MG63 (cell line): ENCODE measurements at regions not wholly inside any gene's neighbourhood (a gene's known extent, or its start where the extent isn't known, plus 50 kb on each side); places are given as distances from the start of the nearest gene placed in this dataset.
"Not testable (repeated sequence)": the region's sequence is repeated elsewhere in the genome, so short reads cannot be mapped to it uniquely, and the experiment has no call there.

Experiments used
- DNase-seq: peaks from one replicate; pipeline ENCODE4 v3.0.0-alpha.2; 2020
- H3K27me3 ChIP-seq: fragments of 250-450 bp; sonication (Bioruptor Pico); 2 replicates; pipeline ENCODE4 v1.5.1; 2020; ENCODE audit warnings: mild to moderate bottlenecking, moderate library complexity
- H3K36me3 ChIP-seq: fragments of 250-450 bp; sonication (Bioruptor Pico); 2 replicates; pipeline ENCODE4 v1.5.1; 2020; ENCODE audit warnings: mild to moderate bottlenecking, moderate library complexity
- H3K4me3 ChIP-seq: fragments of 250-450 bp; sonication (Bioruptor Pico); 2 replicates; pipeline ENCODE4 v1.5.1; 2020; ENCODE audit warnings: mild to moderate bottlenecking, moderate library complexity
- H3K9me3 ChIP-seq: fragments of 250-450 bp; sonication (Bioruptor Pico); 2 replicates; pipeline ENCODE4 v1.5.1; 2020; ENCODE audit warnings: mild to moderate bottlenecking, moderate library complexity

DNA sequence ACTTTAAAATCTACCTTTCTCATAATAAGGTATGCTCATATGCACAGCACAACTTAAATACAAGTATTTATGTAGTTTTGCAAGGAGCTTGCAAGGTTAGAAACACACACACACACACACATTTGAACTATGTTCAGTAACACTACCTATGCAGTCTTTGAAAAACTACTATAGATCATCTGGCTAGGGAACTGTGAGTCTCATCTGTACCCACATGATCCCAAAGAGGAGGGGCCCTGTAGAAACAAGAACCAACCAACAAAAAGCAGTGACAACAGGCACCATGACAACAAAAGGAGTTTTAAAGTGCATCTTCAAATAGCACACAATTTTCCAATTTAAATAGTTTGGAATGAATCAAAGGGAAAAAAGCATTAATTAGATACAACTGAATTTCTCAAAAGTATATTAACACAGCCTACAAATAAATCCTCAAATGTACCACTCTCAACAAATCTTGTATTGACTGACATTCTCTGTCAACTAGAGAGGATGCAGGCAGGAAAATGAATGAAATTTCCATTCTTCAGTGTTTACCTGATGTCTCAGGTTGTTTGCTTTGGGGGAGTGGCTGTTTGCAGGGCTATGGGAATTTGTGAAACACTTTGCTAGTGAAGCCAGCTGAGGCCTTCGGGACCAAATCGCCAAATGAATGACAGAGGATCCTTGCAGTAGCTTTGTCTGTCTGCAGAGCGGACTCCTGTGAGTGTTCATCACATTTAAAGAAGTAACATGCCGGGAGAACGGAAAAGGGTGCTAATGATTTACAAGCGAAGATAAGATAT lies 297.6 kb downstream of the BCL2L11 start:
- not testable (repeated sequence) for H3K27me3 ChIP-seq, H3K36me3 ChIP-seq, H3K9me3 ChIP-seq, H3K4me3 ChIP-seq, DNase-seq

DNA sequence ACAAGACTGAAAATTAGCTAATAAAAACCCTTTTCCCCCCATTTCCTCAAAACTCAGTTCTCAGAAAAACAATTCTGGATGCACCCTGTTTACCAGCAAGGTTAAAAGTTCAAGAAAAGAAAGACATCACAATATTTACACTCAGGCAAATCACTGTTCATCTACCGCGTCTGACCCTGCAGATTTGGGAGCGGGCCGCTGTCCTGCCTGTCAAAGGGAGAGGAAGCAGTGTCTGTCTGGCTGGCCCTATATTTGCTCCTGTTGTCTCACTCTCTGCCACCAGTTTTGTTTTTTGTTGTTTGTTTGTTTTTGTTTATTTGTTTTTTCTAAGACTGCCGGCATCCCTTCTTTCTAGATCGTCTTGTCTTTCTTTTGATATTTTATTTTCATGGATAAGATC lies 299.4 kb downstream of the BCL2L11 start:
- H3K4me3 ChIP-seq, H3K9me3 ChIP-seq, DNase-seq, H3K36me3 ChIP-seq, H3K27me3 ChIP-seq: not testable (repeated sequence)

DNA sequence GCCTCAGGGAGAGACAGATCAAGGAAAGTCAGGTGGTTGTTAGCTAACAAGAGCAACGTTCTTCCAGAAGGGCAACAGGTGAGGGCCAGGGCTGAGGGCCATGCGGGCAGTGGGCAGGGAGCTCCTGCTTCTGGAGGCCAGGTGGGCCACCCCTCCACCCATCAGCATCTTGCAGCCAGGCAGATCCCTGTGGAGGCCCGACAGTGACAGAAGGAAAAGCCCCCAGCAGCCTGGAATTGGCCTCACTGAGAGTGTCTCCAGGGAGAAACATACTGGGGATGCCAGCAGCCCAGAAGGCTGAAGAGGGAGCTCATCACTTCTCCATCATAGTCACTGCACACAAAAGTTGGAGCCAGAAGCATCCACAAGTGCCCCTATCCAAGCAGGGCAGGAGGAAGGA lies 300.1 kb downstream of the BCL2L11 start:
- not testable (repeated sequence) for H3K36me3 ChIP-seq, H3K27me3 ChIP-seq, H3K9me3 ChIP-seq, H3K4me3 ChIP-seq, DNase-seq

DNA sequence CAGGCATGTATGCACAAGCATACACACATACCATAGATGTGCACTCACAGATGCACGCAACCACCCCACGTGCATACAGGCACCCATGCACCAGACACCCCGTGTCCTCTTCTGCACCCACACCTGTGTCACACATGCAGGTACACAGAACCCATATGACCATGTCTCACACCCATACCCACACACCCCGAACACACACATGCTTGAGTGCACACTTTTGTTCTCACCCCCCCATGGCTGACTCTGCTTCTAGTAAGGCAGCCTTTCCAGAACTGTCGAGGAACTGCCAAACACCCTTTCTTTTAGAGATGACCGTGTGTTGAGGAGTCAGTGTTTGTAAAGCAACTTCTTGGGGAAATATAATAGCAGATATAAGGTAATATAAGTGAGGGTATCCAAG lies 301.2 kb downstream of the BCL2L11 start:
- not testable (repeated sequence) for H3K27me3 ChIP-seq, H3K9me3 ChIP-seq, H3K4me3 ChIP-seq, H3K36me3 ChIP-seq, DNase-seq

DNA sequence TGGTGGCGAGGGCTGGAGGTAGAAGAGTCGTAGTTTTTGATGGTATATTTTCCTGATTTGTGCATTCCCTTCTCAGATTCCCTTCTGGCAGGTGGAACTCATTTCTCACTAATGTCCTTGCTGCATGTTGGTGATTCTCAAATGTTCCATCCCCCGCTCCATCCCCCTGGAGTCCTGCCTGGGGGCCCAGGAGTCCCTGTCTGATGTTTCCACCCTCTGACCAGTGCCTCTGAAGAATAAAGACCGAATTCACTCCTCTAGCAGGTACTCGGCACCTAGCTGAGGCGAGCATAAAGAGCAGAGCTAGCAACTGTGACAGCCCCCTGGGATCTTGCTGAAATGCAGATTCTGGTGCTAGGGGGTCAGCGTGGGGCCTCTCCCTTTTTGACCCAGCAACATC lies 301.8 kb downstream of the BCL2L11 start:
- not testable (repeated sequence) for H3K27me3 ChIP-seq, DNase-seq, H3K36me3 ChIP-seq, H3K4me3 ChIP-seq, H3K9me3 ChIP-seq

DNA sequence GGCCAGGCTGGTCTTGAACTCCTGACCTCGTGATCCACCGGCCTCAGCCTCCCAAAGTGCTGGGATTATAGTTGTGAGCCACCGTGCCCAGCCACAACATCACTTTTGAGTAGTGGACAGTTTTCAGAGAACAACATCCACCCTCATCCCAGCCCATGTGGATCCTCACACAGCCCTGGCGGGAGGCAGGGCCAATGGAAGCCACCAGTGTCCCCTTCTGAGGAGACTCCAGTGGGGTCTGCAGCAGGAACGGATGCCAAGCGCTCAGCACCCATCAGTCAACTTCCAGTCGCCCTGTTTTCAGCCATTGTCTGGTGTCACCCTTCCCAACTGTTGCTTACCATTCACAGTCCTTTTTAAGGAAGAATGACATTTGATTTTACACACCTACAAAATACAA lies 302.5 kb downstream of the BCL2L11 start:
- not testable (repeated sequence) for DNase-seq, H3K9me3 ChIP-seq, H3K4me3 ChIP-seq, H3K36me3 ChIP-seq, H3K27me3 ChIP-seq

DNA sequence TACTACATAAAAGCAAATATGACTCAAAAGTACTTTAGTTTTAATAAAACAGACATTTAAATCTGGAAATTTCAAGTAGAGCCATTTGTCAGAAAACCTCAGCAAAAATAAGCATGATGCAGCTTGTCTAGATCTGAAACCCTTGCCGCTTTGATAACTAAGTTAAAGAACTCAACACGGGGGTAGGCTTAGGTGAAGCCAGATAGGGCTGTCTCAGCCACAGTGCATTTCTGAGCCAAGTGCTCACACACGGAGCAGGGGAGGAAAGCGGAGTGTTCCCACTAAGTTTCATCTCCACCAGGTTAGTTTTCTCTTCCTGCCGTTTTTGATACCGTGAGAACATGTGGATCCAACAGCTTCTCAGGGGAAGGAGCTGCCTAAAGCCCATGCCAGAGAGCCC lies 303.5 kb downstream of the BCL2L11 start:
- not testable (repeated sequence) for H3K27me3 ChIP-seq, H3K4me3 ChIP-seq, H3K9me3 ChIP-seq, DNase-seq, H3K36me3 ChIP-seq

DNA sequence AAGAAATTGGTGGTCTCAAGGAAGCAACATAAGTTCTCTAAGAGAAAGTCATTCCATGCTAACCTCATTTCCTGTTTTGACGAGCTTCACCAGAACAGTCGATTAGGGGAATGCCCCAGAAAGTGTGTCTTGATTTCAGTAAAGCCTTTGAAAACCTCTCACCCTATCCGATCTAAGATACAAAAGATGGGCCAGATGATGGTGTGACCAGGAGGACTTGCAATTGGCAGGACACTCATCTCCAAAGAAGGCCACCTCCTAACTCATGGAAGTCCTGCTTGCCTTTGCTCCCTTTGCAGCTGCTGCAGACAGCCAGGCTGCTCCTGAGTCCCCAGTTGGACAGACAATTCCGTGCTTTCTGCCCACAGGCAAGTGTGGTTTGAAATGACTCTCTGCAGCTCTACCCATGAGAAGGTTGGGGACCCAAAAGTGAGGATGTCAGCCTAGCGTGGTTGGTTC lies 304.2 kb downstream of the BCL2L11 start:
- not testable (repeated sequence) for H3K27me3 ChIP-seq, H3K4me3 ChIP-seq, H3K9me3 ChIP-seq, H3K36me3 ChIP-seq, DNase-seq

DNA sequence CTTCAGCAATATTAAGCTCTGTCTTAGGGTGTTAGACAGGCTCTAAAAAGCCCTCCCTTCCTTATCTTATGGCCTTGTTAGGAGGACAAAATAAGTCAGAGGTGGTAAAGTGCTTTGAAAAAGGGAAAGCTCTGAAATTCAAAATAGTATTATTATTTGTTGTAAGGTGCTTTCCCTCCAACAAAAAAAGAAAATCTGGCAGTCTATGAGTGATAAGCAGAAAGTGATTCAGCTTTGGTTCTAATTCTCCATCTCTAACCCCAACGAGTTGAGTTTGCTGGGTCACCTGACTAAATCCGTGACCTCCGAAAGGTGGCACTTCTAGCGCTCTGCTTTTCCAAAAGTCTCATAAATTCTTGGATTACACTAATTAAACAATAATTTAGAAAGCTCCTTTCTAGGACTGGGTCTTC lies 305.1 kb downstream of the BCL2L11 start:
- not testable (repeated sequence) for H3K9me3 ChIP-seq, H3K4me3 ChIP-seq, DNase-seq, H3K36me3 ChIP-seq, H3K27me3 ChIP-seq

DNA sequence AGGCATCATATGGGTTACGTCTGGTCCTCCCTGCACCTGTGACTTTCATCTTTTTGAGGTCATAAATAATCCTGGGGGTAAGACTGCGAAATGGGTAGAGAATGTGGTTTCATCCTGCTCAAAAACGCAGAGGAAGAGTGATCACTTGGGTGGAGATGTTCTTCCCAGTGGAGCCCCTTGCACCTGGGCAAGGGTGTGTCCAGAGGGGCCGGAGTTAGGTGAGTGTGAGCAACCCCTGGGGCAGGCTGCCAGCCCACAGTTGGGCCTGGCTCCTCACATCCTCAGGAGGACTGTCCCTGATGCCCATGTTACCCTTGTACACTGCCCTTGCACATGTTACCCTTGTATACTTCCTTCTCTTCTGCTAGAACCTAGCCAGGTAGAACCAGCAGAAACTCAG lies 306.6 kb downstream of the BCL2L11 start:
- H3K36me3 ChIP-seq, H3K9me3 ChIP-seq, H3K4me3 ChIP-seq, DNase-seq, H3K27me3 ChIP-seq: not testable (repeated sequence)

DNA sequence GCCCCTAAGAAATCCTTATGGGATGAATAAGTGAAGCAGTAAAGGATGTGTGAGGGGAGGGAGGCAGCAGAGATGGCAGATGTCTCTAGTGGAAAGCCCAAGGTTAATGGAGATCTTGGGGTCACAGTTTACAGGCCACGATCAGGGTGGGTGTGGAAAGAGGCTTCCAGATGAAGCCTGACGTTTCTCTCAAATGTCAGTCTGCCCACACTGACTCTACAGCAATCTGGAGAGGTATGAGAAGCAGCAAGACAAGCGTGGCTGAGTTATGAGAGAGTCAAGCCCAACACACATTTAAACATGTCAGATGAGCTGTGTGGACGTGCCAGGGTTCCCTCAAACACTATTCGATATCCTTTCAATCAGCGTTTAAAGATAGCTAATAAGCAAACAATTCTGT lies 308.2 kb downstream of the BCL2L11 start:
- H3K9me3 ChIP-seq, H3K27me3 ChIP-seq, H3K4me3 ChIP-seq, H3K36me3 ChIP-seq, DNase-seq: not testable (repeated sequence)

DNA sequence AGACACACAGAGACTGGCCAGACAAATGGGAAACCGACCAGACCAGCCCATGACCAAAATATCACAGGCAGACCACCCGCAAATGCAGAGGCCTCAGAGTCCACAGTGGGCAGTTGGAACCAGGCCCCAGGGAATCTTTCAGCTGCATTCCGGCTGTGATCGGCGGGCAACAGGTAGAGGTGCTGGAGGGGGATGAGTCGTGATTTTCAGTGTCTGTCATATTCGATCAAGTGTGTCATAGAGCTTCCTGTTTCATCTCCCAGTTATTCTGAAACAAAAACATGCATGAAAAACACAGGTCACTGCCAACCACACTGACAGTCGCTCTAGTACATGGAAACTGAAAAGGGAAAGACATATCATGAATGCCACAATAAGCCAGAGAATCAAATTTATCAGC lies 308.6 kb downstream of the BCL2L11 start:
- H3K9me3 ChIP-seq, DNase-seq, H3K27me3 ChIP-seq, H3K4me3 ChIP-seq, H3K36me3 ChIP-seq: not testable (repeated sequence)

DNA sequence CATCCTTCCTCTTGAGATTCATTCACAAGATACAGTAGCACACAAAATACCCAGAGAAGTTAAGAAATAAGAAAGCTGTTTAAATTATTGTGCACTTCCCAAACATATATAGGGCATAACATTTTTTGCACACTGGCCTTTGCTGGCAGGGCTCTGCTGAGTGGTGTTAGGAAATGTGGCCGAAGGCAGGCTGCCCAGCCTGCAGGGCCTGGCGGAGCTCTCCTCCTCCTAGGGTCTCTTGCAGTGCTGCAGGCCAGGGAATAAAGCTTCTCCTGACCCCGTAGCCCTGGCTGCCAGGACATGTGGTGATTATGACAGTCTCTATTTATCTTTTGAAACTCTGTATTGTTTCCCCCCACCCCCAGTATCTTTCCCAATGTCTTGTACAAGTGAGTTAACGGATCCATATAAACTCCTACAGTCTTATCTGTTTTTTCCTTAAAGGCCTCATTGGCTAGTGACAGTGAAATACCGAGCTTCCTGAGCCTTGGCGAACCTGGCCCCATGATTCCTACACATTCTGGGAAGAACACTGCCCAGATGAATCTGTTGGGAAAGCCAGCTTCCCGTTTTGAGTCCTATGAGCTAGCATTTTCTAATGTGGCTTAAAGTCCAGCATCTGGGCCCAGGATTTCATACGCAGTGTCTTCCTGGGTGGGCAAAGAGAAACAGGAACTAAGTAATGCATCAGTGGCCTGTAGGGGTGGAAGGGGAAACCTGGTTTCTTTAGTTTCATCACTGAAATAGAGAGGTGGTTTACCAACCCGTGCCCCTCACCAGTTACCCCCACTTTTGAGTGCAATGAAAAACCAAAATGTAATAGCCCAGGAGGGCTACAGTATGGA lies 310.3 kb downstream of the BCL2L11 start:
- H3K27me3 ChIP-seq, DNase-seq, H3K9me3 ChIP-seq, H3K36me3 ChIP-seq, H3K4me3 ChIP-seq: not testable (repeated sequence)

DNA sequence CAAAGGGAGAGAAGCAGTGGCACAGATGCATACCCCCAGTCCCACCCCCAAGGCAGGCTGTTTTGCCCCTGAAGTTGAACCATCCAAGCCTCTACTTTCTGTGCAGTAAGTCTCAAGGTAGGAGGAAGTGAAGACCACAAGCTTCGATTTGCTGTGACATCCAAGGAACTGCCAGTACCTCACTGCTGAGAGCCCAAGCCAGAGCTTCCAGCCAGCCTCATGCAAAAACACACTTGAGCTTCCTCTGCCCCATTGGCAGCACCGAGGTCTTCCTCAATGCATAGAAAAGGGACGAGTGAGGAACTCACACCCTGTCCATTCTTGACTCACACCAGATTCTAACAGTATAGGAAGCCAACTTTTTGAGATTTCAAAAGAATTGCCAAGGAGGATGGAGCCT lies 311.7 kb downstream of the BCL2L11 start:
- not testable (repeated sequence) for H3K27me3 ChIP-seq, DNase-seq, H3K9me3 ChIP-seq, H3K36me3 ChIP-seq, H3K4me3 ChIP-seq

DNA sequence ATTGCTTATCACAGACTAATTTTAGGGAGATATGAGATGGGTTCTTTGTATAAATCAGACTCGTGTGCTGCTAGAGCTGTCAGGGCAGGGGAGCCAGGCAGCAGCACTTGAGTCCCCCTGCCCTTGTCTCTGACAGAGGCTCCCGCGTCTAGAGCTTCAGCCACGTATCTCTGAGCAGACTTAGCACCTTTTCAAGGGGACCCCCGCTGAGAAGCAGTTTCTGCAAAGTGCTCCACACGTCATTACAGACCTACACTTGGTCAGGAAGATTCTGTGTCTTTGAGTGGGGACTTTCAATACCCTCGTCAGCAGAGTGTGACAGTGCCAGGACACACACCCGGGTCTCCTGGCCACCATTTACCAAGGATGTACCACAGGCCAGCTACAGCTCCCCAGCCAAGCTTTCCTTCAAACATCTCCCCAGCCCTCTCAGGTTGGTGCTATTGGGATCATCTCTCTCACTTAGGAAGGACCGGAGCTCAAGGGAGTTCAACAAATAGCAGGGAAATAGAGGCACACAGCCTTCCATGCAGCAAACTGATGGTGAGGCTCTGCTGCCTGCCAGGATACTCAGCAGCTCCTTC lies 312.3 kb downstream of the BCL2L11 start:
- H3K27me3 ChIP-seq, H3K4me3 ChIP-seq, H3K9me3 ChIP-seq, DNase-seq, H3K36me3 ChIP-seq: not testable (repeated sequence)

DNA sequence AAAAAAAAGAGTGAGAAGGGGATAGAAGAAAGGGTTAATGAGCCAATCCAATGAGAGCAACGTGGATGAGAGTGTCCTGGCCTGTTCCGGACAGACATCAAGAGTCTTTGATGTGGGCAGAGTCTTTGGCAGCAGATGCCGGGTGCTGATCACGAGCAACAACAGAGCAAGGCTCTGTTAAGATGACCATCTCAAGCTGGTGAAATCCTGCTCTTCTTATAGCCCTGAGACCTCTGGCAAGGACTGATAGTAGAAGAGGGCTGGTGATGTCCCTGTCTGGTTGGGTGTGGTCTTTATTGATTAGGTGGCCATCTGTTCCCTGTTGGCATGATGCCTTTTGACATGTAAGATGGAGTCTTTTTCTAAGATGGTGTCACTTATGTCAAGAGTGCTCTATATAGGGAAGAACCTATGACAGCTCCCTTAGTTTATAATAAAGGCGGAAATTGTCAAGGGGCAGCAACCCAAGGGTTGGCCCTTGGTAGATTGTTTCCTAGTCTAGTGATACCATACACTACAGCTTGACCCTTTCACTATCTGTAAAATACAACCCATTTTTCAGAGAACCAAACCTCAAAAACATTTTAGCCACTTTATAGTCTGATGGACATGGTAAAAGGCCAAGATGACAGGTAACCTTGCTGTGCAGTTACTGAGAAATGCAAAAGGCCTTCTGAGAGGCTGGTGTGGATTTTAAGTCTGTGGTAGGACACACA lies 313.3 kb downstream of the BCL2L11 start:
- not testable (repeated sequence) for H3K4me3 ChIP-seq, H3K36me3 ChIP-seq, H3K27me3 ChIP-seq, H3K9me3 ChIP-seq, DNase-seq

DNA sequence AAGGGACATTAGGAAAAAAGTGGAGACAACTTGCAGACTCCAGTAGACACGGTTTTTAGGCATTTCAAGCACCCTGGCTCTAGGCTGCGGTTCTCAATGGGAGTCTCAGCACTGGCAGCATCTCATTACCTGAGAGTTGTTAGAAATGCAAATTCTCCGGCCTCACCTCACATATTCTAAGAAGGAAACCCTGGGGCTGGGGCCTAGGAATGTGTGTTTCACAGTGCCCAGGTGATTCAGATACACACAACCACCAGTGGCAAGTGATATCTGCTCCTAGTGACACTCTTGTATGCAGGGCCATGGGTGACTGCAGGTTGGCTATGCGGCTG lies 313.9 kb downstream of the BCL2L11 start:
- H3K27me3 ChIP-seq, DNase-seq, H3K36me3 ChIP-seq, H3K4me3 ChIP-seq, H3K9me3 ChIP-seq: not testable (repeated sequence)
